Heart left ventricle (tissue), 16 donors: ENCODE measurements at regions not wholly inside any gene's neighbourhood (a gene's known extent, or its start where the extent isn't known, plus 50 kb on each side); places are given as distances from the start of the nearest gene placed in this dataset.

Source experiments
- ATAC-seq, 4 donors: fragments of 200-7000 bp; cut with Tn5 transposase; one replicate each; pipeline ENCODE4 v1.9.1; 2020 to 2022; ENCODE audit warnings: moderate library complexity in 4 of 4, mild to moderate bottlenecking in 3 of 4, moderate number of reproducible peaks in 1 of 4
- DNase-seq, 5 donors: peaks; one replicate each; pipeline ENCODE4 v3.0.0-alpha.2; 2020
- H3K27ac ChIP-seq, 12 donors: fragments of 200-600 bp; sonication (generic) in 4 of 12; one replicate each; pipeline versions ENCODE4 v1.5.0 to v1.8.0; 2016 to 2022; ENCODE audit warnings: mild to moderate bottlenecking in 2 of 12
- H3K27me3 ChIP-seq, 9 donors: fragments of 200-600 bp; sonication (generic) in 2 of 9; one replicate each; pipeline versions ENCODE4 v1.5.1 to v1.8.0; 2016 to 2022; ENCODE audit warnings: mild to moderate bottlenecking in 3 of 9
- H3K36me3 ChIP-seq, 9 donors: fragments of 200-600 bp; sonication (generic) in 2 of 9; one replicate each; pipeline versions ENCODE4 v1.5.0 to v1.8.0; 2018 to 2022; ENCODE audit warnings: mild to moderate bottlenecking in 2 of 9
- H3K4me1 ChIP-seq, 12 donors: fragments of 200-600 bp; sonication (generic) in 4 of 12; one replicate each; pipeline versions ENCODE4 v1.5.0 to v1.8.0; 2016 to 2022; ENCODE audit warnings: mild to moderate bottlenecking in 3 of 12
- H3K4me3 ChIP-seq, 12 donors: fragments of 200-600 bp; sonication (generic) in 4 of 12; one replicate each; pipeline versions ENCODE4 v1.5.0 to v1.8.0; 2017 to 2022; ENCODE audit warnings: mild to moderate bottlenecking in 9 of 12, moderate library complexity in 4 of 12
- H3K9me3 ChIP-seq, 12 donors: fragments of 200-600 bp; sonication (generic) in 4 of 12; one replicate each; pipeline versions ENCODE4 v1.5.0 to v1.8.0; 2016 to 2022; ENCODE audit warnings: mild to moderate bottlenecking in 1 of 12
- CTCF ChIP-seq, 12 donors: fragments of 200-600 bp; sonication (generic) in 4 of 12; IDR thresholded peaks; one replicate each; pipeline versions ENCODE4 v1.5.0 to v1.8.0; 2018 to 2022; ENCODE audit warnings: antibody characterized with exemption in 12 of 12, mild to moderate bottlenecking in 5 of 12
- POLR2A ChIP-seq, 2 donors: fragments of 450-650 bp; IDR thresholded peaks; one replicate each; pipeline ENCODE4 v1.6.1; 2017; ENCODE audit warnings: antibody characterized with exemption in 2 of 2, mild to moderate bottlenecking in 2 of 2, moderate library complexity in 2 of 2
- WGBS, 4 donors: extraction: QIAGEN DNeasy Blood & Tissue Kit in 2 of 4; methylation state at CpG; one replicate each; pipeline versions ENCODE4 v1.1.5 to v1.1.7; 2013 to 2018; 5-methylcytosine and 5-hydroxymethylcytosine counted together
- intact Hi-C, 10 donors: fragments of 100-400 bp; cut with DNase I; formaldehyde crosslinking; loops; one replicate each; pipeline versions ENCODE4 v1.11.1 to v1.14.2; 2022
- donor health status: ischemic (EF 13 %, LVEDD 7.1; RV severe dilation, severe dysfunction).
- donor health status: healthy with polysubstance abuse.
- donor health status: DM: no; HTN: yes; CAD: no.
- donor health status: DM: no; HTN: no; CAD: no.
- donor health status: ischemic (EF 25% LVEDD 6.9; RV normal size, moderate dysfunction).
- donor health status: ischemic (EF 25% LVEDD 5.7; RV mildly dilated, moderate dysfunction).
- donor health status: healthy.
- donor health status: DM: yes; HTN: yes; CAD: no.
- donor health status: ischemic (EF 35%, LVEDD 5.7; RV mildly dilated, moderate dysfunction).
- donor health status: nonischemic (EF 11% LVEDD 7.7; RV severe dilation, severe dysfunction).
- donor health status: DM: yes; HTN: yes; CAD: no.
- donor health status: PGD.
- donor health status: ischemic (EF 29% LVEDD 5.4; RV normal size, mild dysfunction).
- donor health status: nonischemic (EF 23%, LVEDD 6.1; RV moderate dilation, normal function).

- intact Hi-C loops: no loop called here
- Histone ChIP-seq H3K36me3 (no peaks in the 10 kb centered on the region), H3K27me3 (peaks cover 0 to 8% (median 0%) of the 10 kb centered on the region in 9 donors), H3K27ac (no peak overlapping the region), H3K4me1 (peaks cover 0 to 14% (median 0%) of the 10 kb centered on the region in 12 donors), H3K4me3 (no peak overlapping the region), H3K9me3 (no peaks in the 10 kb centered on the region)
- ATAC-seq: no peak
- DNase-seq: no peak
- TF ChIP-seq POLR2A (IDR thresholded peaks at IDR 0.05) (no peak), CTCF (IDR thresholded peaks at IDR 0.05) (no peak)
- WGBS, 4 donors: 47 to 67% (median 52%) methylated on average over 10 of the region's 10 CpGs
Observed at GRCh38 chr12:30874455-30875321, 51.9 kb upstream of the TSPAN11 start.

DNA sequence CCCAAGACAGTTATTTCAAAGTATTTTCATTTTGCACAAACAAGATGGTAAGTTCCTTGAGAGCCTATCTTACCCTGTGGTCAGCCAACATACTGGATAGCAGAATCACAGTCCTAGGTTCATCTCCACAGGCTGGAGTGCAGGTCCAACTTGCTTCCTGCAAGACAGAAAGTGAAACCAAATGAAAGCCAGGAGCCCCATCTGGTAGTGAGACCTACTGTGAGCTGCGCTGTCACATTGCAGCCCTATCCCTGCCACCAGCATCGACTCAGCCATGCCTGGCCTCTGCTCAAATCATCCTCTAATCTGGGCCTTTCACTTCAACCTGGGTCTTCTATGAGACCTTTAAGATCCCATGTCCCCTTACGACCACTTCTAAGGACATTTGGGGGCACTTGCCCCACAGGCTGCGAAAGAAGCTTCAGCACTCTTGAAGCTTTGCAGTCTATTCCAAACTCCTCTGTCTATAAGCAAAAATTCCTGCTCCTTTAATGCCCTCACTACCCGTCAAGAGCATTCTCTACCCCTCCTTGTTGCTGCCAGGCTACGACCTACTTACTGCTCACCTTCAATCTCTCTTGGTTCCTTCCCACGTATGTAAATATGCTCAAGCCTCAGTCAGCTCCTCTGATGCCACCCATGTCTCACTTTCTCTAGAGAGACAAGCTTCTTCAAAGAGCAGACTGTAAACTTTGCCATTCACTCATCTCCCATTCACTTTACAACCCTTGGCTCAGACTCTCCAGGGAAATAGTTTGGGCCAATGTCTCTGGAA is 55.9 kb upstream of the TSPAN11 start:
- no peak overlapping the region for H3K4me3 ChIP-seq
- no peak for DNase-seq
- no peak for TF ChIP-seq CTCF (IDR thresholded peaks at IDR 0.05)
- TF ChIP-seq POLR2A (IDR thresholded peaks at IDR 0.05): no peak
- intact Hi-C loops: no loop called here
- H3K36me3 ChIP-seq: no peaks in the 10 kb centered on the region
- 81 to 94% (median 92%) methylated on average over 7 of the region's 7 CpGs for WGBS, 4 donors
- H3K27me3 ChIP-seq: peaks cover 0 to 5% (median 0%) of the 10 kb centered on the region in 9 donors
- H3K9me3 ChIP-seq: peaks cover 0 to 22% (median 5%) of the 10 kb centered on the region in 12 donors
- peaks cover 0 to 13% (median 0%) of the 10 kb centered on the region in 12 donors for H3K4me1 ChIP-seq
- no peak for ATAC-seq
- no peak overlapping the region for H3K27ac ChIP-seq

- no peak for TF ChIP-seq CTCF (IDR thresholded peaks at IDR 0.05)
- no peak for TF ChIP-seq POLR2A (IDR thresholded peaks at IDR 0.05)
- ATAC-seq (no peak), DNase-seq (no peak)
- no peak overlapping the region for H3K4me3 ChIP-seq
- H3K9me3 ChIP-seq: peaks cover 0 to 22% (median 5%) of the 10 kb centered on the region in 12 donors
- H3K36me3 ChIP-seq: no peaks in the 10 kb centered on the region
- no peaks in the 10 kb centered on the region for H3K27me3 ChIP-seq
- intact Hi-C loops: no loop called here
- H3K27ac ChIP-seq: no peak overlapping the region
- H3K4me1 ChIP-seq: peaks cover 0 to 7% (median 0%) of the 10 kb centered on the region in 12 donors
Observed at GRCh38 chr12:30867415-30867814, 59.1 kb upstream of the TSPAN11 start.

GRCh38 chr12:30866256-30866655 is 60.3 kb upstream of the TSPAN11 start:
- no peak overlapping the region for H3K4me3 ChIP-seq
- intact Hi-C loops: no loop called here
- no peak overlapping the region for H3K27ac ChIP-seq
- no peaks in the 10 kb centered on the region for H3K36me3 ChIP-seq
- H3K9me3 ChIP-seq: peaks cover 0 to 22% (median 5%) of the 10 kb centered on the region in 12 donors
- ATAC-seq (no peak), DNase-seq (no peak)
- 77 to 93% (median 81%) methylated on average over 1 of the region's 1 CpG for WGBS, 4 donors
- H3K27me3 ChIP-seq: no peaks in the 10 kb centered on the region
- TF ChIP-seq POLR2A (IDR thresholded peaks at IDR 0.05): no peak
- no peak for TF ChIP-seq CTCF (IDR thresholded peaks at IDR 0.05)
- peaks cover 0 to 7% (median 0%) of the 10 kb centered on the region in 12 donors for H3K4me1 ChIP-seq
